GM19328 (cell line): ENCODE measurements at regions not wholly inside any gene's neighbourhood (a gene's known extent, or its start where the extent isn't known, plus 50 kb on each side); places are given as distances from the start of the nearest gene placed in this dataset.

Source experiments
- ATAC-seq: cut with Tn5 transposase; IDR thresholded peaks from one replicate; pipeline ENCODE4 v1.9.1; 2021; ENCODE audit warnings: mild to moderate bottlenecking, moderate library complexity; ENCODE audit not compliant: unreplicated experiment

GRCh38 chr13:53143757-53144339, 115.2 kb downstream of the OLFM4 start:
- no peak for ATAC-seq

GRCh38 chr13:53144826-53145225, 116.2 kb downstream of the OLFM4 start:
- ATAC-seq, result no peak

GRCh38 chr13:53150568-53150967, 122.0 kb downstream of the OLFM4 start:
- no peak for ATAC-seq

- ATAC-seq, result peak; percentile 80
Measured at GRCh38 chr13:53151336-53152056, 122.9 kb downstream of the OLFM4 start.

GRCh38 chr13:53152057-53152421, 123.4 kb downstream of the OLFM4 start:
- no peak for ATAC-seq

- ATAC-seq, result no peak
Measured at GRCh38 chr13:53158201-53158600, 129.6 kb downstream of the OLFM4 start.

- ATAC-seq, result no peak
Measured at GRCh38 chr13:53159431-53159830, 130.8 kb downstream of the OLFM4 start.

- ATAC-seq, result no peak
Measured at GRCh38 chr13:53160211-53160610, 131.6 kb downstream of the OLFM4 start.

GRCh38 chr13:53161251-53161650, 132.6 kb downstream of the OLFM4 start:
- ATAC-seq, result no peak

- ATAC-seq, result no peak
Measured at GRCh38 chr13:53165261-53165660, 136.6 kb downstream of the OLFM4 start.

- no peak for ATAC-seq
Measured at GRCh38 chr13:53167561-53167960, 138.9 kb downstream of the OLFM4 start.

- ATAC-seq, result no peak
Measured at GRCh38 chr13:53170910-53171309, 142.3 kb downstream of the OLFM4 start.

GRCh38 chr13:53174545-53174944, 145.9 kb downstream of the OLFM4 start:
- ATAC-seq, result no peak

GRCh38 chr13:53180684-53181083, 152.1 kb downstream of the OLFM4 start:
- ATAC-seq, result no peak

GRCh38 chr13:53182724-53183123, 154.1 kb downstream of the OLFM4 start:
- no peak for ATAC-seq

- ATAC-seq, result no peak
Measured at GRCh38 chr13:53188120-53188519, 159.5 kb downstream of the OLFM4 start.

- ATAC-seq, result no peak
Measured at GRCh38 chr13:53189162-53189561, 160.5 kb downstream of the OLFM4 start.

- ATAC-seq, result no peak
Measured at GRCh38 chr13:53191091-53191490, 162.5 kb downstream of the OLFM4 start.

- ATAC-seq, result no peak
Measured at GRCh38 chr13:53197424-53197823, 168.8 kb downstream of the OLFM4 start.

- ATAC-seq, result no peak
Measured at GRCh38 chr13:53198017-53198416, 169.4 kb downstream of the OLFM4 start.

- no peak for ATAC-seq
Measured at GRCh38 chr13:53198736-53199135, 170.1 kb downstream of the OLFM4 start.

GRCh38 chr13:53200075-53200474, 171.5 kb downstream of the OLFM4 start:
- no peak for ATAC-seq
